ENCODE measurements at regions not wholly inside any gene's neighbourhood (a gene's known extent, or its start where the extent isn't known, plus 50 kb on each side); places are given as distances from the start of the nearest gene placed in this dataset.
"Not testable (repeated sequence)": the region's sequence is repeated elsewhere in the genome, so short reads cannot be mapped to it uniquely, and the experiment has no call there.

DNA sequence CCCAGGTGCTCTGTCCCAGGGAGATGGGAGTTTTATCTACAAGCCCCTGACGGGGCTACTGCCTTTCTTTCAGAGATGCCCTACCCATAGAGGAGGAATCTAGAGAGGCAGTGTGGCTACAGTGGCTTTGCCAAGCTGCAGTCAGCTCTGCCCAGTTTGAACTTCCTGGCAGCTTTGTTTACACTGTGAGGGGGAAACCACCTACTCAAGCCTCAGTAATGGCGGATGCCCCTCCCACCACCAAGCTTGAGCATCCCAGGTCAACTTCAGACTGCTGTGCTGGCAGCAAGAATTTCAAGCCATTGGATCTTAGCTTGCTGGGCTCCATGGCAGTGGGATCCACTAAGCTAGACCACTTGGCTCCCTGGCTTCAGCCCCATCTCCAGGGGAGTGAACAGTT, 53.1 kb upstream of the TMEM252 start:
- not testable (repeated sequence) for DNase-seq

DNA sequence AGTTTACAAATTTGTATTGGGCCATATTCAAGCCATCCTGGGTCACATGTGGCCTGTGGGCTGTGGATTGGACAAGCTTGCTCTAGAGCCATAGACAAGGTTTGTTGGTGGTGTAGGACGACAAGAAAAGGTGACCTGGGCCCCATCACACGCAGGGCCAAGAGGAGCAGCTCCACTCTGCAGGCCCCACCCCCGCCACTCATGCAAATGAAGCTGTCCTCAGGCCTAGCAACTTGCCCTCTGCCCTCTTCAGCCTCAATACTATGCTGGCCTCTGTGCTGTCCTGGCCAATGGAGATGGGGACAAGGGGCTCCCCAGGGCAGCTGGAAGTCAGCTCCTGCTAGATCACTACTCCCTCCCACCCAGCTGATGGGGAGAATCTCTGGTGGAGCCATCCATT, 55.2 kb upstream of the TMEM252 start:
- DNase-seq: no peak

DNA sequence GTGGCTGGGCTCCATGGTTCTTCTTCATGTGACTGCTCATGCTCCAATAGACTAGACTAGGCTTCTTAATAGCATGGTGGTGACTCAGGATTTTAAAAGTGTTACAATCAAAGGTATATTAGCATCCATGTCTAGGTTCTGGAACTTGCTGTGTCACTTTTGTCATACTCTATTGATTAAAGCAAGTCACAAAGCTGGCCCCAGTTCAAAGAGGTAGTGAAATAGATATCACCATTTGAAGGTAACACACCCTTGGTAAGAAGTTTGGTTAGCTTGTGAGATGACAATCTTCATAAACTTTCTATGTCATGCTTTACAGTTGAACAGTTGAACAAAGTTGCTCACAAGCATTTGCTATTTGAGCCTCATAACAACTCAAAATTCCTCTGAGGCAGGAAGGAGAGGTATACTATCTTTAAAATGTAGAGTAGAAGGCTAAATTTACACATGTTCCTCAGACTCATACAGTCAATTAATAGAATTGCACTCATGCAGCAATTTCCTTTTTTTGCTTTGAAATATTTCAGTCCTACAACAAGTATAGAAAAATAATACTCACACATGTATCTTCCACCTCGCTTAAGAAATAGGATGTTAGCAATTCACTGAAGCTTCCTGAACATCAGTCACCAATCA, 56.8 kb upstream of the TMEM252 start:
- DNase-seq: no peak

DNA sequence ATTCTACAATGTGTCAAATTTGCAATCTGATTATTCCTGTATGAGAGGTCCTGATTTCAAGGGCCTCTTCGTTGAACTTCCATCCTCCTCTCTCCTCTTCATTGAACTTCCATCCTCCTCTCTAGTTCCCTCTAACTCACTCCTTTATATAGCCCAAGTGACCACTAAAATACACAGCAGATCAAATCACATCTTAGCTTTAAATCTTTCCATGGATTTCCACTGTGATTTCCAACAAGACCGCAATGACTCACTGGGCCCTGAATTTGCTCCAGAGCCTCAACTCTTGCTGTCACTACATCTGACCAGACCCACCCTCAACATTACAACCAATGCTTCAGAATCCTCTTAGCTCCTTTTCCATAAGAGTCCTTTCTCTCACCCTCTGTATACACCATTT, 59.1 kb upstream of the TMEM252 start:
- no peak for DNase-seq

DNA sequence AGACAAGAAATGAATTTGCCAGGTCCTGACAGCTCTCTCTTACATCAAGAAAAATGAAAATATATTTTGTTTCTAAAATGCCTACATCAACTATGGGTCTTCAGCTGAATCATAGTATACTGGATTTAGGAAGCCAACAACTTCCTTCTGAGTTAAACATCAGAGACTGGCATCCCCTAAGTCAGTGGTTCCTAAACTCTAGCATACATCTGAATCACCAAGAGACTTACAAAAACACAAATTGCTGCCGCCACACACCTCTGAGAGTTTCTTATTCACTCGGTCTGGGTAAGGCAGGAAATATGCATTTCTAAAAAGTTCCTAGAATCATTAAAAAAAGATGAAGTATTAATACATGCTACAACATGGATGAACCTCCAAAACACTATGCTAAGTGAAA, 60.4 kb upstream of the TMEM252 start:
- DNase-seq: no peak

DNA sequence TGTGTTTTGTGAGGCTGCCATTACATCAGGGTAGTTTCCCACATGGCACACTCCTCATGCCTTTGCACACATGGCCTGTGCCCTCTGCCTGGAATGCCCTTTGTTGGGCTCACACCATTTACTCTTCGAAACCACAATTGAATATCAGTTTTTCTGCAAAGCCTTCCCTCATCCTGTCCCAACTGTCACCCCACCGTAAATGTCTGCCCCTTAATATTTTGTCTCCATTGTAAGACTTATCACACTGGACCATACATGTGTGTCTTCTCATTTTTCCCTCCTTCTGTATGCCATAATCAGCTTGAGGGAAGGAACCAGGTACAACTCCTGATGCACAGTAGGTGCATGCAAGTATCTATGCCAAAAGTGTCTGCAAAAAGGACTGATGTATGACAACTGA, 62.7 kb upstream of the TMEM252 start:
- no peak for DNase-seq

DNA sequence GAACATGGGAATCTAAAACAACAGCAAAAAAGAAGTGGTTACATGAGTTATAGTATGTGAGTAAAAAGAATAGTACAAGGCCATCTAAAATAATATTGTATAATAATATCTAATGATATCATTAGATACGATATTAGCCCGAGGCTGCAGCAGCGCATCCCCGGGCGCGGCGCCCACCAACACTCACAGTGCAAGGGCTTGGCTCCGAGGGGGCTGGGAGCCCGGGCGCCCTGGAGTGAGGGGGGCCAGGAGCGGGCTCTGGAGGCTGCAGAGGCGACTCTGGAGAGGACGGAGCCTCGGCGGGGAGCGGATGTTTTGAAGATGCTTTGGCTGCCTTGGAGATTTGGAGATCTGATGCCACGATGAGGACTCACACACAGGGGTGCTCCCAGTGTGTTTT, 68.1 kb upstream of the TMEM252 start:
- DNase-seq: no peak

DNA sequence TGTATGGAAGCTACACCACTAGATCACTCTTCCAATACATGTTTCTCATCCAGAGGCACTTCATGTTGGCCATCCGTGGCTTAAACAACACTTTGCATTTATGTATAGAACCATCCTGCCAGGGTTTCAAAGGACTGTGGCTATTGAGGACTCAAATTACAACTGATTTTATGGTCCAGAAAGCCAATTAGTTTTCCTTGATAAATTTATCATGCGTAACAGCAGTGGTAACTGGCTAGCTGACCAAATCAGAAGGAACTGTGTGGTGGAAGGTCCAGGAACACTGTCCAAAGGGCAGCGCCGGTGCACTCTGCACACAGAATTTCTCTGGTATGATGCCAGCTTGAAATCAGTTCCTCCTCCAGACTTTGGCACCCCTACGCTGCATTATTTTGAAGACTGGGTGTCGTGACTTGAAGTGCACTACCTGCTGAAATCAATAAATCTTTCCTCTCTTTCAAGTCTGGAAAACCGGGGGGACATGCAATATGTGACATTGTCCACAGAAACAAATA, 69.3 kb upstream of the TMEM252 start:
- no peak for DNase-seq

DNA sequence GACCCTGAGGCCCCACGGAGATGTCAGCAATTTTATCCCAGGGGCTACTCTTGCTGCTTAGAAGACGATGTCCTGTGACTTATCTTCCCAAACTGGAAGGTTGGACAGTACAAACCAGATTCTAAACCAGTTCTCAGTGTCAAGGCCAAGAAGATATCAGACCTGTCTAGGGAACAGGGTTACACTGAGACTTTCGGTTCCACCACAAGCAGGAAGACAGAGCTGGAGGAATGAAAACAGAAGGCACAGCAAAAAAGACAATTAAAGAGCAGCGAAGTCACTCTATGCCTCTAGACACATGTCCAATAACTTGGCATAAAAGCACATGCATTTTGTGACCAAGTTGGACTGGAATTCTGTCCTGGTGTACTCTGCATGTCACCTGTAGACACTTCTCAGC, 73.4 kb upstream of the TMEM252 start:
- no peak for DNase-seq

DNA sequence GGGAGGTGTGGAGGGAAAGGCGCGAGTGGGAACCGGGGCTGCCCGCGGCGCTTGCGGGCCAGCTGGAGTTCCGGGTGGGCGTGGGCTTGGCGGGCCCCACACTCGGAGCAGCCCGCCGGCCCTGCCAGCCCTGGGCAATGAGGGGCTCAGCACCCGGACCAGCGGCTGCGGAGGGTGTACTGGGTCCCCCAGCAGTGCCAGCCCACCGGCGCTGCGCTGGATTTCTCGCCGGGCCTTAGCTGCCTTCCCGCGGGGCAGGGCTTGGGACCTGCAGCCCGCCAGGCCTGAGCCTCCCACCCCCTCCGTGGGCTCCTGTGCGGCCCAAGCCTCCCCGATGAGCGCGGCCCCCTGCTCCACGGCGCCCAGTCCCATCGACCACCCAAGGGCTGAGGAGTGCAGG, 76.3 kb upstream of the TMEM252 start:
- DNase-seq: not testable (repeated sequence)

DNA sequence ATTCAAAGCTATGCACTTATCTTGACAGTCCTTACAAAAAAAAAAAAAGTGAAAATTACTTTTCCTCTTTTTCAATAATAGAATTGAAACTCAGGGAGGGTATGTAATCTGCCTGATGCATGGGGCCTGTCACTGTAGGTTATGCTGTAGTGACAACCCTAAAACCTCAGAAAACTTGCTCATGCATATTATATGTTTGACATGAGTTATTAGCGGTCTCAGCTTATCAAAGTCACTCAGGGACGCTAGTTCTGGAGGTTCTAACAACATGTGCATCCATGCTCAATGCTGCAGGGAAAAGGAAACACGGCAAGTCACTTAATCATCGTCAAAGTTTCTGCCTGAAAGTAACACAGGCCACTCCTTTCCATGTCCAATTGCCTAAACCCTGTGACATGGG, 78.4 kb upstream of the TMEM252 start:
- DNase-seq: no peak

DNA sequence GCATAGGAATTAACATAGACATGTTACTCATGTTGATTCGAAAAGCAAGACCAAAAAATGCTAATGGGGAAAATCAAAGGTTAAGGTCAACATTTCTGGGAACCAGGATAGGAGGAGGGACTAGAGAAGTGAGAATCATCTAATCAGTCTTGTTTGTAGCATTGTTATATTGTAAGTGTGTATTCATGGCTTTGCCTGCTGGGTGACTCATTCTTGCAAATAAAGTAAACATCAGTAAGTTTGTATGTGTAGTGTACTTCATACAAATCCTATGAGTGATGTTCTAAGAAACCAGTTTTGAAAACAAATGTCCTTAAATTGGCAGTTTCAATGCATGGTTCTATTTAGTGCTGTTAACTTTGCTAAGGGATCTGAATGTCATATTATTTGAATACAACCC, 79.0 kb upstream of the TMEM252 start:
- DNase-seq: no peak

DNA sequence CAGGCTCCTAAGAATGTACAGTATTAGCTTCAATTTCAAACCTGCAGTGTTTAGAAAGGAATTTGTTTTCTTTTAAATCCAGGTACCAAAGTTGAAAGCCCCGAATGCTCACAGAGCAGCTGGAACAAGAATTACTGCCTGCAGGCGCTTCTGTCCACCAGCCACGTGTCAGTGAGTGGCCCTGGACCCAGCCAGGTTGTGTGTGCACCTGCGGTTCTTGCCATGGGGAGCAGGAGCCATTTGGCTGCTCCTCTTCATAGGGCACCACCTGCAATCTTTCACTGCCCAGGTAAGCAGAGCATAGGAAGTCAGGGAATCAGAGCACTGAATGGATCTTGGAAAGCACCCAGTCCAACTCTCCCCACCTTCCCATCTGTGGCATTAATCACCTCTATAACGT, 79.5 kb upstream of the PIP5K1B start:
- DNase-seq: no peak

DNA sequence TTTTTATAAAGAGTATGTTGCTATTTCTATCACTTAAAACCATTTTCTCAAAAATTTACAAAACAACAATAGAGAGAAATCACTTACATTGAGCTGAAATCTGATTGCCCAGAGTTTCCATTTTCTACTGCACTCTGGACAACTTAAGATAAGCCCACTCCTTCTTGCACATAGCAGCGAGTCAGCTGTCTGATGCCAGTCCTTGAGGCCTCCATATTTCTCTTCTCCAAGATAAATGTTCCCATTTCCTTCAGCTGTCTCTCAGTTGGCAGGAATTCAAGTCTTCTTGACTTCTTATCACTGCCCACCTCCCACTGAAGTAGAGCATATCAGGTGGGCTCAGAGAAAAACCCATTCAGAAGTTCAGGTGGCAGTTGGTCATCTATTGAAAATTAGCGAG, 78.5 kb upstream of the PIP5K1B start:
- DNase-seq: no peak

DNA sequence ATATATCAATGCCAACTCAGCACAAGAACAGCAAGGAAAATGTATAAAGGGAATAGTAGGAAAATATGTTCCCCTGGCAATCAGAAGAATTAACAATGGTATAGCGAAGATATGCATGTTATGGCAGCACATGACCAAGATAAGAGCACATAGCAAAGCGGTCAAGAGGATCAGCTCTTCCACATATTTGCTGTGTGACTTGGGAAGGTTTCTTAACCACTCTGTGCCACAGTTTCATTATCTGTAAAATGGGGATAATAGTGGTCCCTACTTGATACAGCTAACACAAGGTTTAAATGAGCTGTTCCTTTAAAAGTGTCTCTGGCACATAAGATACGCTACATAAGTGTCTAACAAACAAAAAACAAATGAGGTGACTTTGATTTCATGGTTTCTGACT, 77.9 kb upstream of the PIP5K1B start:
- no peak for DNase-seq

DNA sequence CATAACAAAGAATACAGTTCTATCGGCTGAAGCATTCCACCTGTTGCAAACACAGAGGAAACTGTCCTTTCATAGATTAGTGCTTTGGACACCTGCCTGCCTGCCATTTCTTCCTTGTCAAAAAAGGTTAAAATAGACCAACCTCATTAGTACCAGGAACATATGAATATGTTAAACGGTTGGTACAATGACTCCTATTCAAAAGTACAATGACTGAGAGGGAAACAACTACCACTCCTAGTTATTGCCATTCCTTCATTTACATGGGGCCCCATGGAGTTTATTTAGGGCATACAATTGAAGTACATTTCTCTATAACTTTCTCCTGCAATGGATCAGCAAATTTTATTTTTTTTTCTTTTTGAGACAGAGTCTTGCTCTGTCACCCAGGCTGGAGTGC, 77.4 kb upstream of the PIP5K1B start:
- DNase-seq: no peak

DNA sequence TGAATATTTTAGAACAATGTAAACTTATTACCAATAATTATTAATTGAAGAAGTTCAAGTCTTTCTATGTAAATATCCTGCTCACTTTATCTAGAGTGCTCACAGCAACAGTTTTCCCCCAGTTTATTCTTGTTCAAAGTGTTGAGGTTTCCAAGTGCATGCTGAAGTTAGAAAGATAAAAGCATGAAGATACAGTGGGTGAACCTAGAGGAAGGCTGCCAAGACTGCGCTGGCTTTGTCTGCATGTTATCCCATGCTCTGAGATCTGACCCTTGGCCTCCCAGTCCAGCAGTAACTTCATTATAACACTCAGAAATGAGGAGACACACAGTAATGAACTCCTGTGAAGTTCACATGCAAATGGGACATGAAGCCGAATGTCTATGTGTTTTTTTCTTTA, 76.0 kb upstream of the PIP5K1B start:
- no peak for DNase-seq

DNA sequence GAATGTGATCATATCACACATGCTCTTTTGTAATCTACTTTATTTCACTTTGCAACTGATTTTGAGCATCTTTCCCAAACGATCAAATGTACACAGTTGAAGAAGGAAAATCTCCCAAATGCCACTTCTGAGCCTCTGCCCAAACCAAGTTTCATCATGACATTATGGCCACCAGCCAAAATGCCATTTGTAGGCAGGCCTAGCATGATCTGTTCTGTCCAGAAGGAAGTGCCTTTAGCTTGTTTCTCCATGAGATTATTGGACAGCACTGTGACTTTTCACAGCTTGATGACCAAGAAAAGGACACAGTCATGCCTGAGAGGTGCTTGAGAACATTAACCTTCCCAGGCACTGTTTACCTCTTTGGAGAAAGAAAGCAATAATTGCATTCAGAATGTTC, 73.2 kb upstream of the PIP5K1B start:
- no peak for DNase-seq

DNA sequence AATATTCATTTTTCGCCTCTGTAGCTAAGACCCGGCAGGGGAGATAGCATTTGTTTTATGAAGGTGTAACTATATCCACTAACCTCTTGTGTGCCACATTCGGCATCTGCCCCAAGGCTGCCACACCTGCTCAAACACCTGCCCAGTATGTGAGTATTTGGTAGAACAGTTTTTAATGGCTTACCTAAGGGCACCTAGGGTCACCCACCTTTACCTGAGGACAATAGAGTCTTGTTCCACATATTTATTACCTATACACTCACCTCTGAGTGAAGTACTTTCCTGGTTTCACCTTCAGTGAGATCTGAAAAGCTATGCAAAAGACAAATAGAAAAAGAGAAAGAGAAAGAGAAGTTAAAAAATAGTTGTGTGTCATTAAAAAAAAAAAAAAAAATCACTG, 68.0 kb upstream of the PIP5K1B start:
- no peak for DNase-seq

DNA sequence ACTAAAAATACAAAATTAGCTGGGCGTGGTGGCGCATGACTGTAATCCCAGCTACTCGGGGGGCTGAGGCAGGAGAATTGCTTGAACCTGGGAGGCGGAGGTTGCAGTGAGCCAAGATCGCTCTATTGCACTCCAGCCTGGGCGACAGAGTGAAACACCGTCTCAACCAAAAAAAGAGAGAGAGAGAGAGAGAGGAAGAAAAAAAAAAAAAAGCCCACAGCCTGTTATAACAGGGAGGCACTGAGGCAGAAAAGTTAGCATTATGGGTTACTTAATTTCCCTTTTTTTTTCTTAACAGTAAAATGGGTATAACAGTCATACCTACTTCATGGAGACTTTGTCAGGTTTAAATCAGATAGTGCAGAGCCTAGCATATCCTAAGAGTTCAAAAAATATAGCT, 65.8 kb upstream of the PIP5K1B start:
- not testable (repeated sequence) for DNase-seq

DNA sequence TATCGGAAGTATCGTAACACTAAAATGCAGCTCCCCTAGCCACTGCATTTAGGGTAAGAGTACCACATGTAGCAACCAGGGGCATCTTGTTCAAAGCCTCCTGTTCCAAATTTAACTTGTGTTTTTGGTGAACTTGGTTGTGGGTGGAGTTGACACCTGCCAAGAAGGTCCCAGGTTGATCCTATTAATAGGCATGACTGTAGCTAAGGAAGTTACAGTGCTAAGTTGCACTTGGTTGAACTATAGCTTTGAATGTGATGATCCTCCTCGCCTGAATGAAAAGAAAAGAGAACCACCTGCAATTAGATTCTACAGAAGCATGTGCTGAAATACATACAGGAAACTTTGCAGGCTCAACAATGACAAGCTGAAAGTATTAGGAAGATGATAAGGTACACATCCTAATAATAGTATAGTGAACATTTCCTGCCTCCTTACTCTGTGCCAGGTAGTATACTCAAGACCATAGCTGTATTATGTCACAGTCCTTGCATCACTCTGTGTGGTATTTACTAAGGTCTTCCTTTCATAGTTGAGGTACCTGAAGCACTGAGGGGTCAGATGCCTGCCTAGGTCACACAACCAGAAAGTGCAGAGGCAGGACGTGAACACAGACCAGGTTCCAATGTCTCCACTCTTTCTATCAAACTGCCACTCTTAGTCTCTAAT, 64.5 kb upstream of the PIP5K1B start:
- no peak for DNase-seq

DNA sequence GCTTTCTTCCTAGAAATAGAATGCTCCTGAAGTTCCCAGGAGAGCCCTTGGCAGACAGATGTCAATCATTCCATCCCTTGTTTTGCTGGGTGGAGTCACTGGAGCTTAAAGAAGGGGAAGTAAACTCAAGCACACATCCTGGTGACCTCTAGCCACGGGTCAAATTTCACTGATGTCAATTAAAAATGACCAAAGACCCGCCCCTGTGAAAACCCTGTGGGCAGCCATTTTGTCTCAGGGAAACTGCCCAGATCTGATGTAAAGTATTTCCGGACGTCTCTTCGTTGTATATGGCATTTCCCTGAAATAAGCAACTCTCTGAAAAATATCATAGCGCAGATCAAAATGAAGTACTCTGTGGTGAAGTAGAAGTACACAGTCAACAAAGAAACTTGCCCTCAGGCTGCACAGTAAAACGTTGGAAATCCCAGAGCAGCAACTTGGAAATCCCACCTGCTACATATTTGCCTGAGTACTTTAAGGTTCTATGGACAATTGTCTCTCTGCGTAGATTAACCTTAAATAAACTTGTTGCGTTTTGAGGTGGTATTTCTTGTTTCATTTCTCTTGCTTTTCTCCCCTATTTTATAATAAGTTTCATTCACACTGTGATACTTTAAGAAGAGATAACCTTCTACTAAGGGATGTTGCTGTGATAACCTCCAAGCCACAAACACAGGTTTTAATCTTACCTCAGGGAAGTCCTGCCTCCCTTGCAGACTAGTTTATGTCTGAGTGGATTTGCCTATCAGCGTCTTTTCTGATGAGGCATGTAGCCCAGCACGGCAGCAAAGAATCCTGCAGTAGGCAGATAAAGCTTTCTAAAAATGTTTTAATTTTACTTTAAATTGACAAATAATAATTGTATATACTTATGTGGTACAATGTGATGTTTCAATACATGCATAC, 60.9 kb upstream of the PIP5K1B start:
- DNase-seq: no peak

DNA sequence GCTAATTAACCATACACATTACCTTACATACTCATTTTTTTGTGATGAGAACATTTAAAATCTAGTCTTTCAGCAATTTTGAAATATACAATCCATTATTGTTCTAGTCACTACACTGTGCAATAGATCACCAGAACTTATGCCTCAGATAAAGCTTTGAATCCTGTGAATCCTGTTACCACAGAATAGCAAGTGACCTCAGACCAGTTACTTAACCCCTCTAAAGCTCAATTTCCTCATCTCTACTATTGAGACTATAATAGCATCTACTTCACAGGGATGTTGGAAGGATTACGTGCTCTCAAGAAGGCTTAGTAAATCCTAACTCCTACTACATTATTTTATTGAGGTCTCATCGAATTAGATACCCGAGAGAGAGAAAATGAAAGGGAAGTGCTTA, 60.2 kb upstream of the PIP5K1B start:
- DNase-seq: no peak

DNA sequence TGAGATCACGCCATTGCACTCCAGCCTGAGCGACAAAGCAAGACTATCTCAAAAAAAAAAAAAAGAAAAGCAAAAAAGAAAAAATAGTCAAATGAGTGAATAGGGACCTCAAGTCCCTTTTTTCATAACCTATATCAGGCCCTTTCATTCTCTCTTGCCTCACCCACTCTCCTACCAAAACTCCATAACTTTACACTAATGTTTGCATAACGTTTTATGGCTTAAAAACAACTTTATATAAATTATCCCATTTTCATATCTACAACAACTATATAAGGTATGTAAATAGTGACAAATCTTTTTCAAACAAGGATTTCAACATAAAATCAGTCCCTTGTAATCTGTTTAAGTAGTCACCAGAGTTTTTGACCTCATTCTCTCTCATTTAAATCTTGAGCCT, 56.9 kb upstream of the PIP5K1B start:
- no peak for DNase-seq
